ENCODE measurements at regions not wholly inside any gene's neighbourhood (a gene's known extent, or its start where the extent isn't known, plus 50 kb on each side); places are given as distances from the start of the nearest gene placed in this dataset.

DNA sequence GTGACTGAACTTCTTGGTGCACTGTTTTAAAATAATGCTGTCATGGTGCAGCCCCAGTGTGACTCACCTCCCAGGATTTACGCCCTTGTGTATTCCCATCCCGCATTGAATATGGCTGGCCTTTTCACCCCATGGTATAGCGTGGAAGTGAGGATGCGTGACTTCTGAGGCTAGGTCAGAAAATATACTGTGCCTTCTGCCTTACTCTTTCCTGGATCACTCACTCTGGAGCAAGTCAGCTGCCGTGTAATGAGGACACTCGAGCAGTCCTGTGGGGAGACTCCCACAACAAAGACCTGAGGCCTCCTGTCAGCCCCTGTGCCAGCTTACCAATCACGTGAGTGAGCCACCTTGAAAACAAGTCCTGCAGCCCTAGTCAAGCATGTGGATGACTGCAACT, 471.9 kb upstream of the KIRREL3 start:
- TF ChIP-seq ZFP3 (CRISPR knock-in tag; IDR thresholded peaks at IDR 0.05), result no peak
- no peak for TF ChIP-seq CSDC2 (CRISPR knock-in tag; IDR thresholded peaks at IDR 0.05)
- no peak for TF ChIP-seq OSR1 (CRISPR knock-in tag; IDR thresholded peaks at IDR 0.05)
- TF ChIP-seq ZNF70 (CRISPR knock-in tag; IDR thresholded peaks at IDR 0.05), result no peak
- no peak for TF ChIP-seq RARB (CRISPR knock-in tag; IDR thresholded peaks at IDR 0.05)
- TF ChIP-seq, protein P1, sequence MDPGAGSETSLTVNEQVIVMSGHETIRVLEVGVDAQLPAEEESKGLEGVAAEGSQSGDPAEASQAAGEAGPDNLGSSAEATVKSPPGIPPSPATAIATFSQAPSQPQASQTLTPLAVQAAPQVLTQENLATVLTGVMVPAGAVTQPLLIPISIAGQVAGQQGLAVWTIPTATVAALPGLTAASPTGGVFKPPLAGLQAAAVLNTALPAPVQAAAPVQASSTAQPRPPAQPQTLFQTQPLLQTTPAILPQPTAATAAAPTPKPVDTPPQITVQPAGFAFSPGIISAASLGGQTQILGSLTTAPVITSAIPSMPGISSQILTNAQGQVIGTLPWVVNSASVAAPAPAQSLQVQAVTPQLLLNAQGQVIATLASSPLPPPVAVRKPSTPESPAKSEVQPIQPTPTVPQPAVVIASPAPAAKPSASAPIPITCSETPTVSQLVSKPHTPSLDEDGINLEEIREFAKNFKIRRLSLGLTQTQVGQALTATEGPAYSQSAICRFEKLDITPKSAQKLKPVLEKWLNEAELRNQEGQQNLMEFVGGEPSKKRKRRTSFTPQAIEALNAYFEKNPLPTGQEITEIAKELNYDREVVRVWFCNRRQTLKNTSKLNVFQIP (CRISPR knock-in tag; IDR thresholded peaks at IDR 0.05; ENCODE audit: borderline replicate concordance, low read depth), result no peak
- no peak for TF ChIP-seq ZC3H10 (CRISPR knock-in tag; IDR thresholded peaks at IDR 0.05)
- TF ChIP-seq, protein P2, sequence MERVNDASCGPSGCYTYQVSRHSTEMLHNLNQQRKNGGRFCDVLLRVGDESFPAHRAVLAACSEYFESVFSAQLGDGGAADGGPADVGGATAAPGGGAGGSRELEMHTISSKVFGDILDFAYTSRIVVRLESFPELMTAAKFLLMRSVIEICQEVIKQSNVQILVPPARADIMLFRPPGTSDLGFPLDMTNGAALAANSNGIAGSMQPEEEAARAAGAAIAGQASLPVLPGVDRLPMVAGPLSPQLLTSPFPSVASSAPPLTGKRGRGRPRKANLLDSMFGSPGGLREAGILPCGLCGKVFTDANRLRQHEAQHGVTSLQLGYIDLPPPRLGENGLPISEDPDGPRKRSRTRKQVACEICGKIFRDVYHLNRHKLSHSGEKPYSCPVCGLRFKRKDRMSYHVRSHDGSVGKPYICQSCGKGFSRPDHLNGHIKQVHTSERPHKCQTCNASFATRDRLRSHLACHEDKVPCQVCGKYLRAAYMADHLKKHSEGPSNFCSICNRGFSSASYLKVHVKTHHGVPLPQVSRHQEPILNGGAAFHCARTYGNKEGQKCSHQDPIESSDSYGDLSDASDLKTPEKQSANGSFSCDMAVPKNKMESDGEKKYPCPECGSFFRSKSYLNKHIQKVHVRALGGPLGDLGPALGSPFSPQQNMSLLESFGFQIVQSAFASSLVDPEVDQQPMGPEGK (CRISPR knock-in tag; IDR thresholded peaks at IDR 0.05; ENCODE audit: borderline replicate concordance), result no peak
- TF ChIP-seq, protein P3, sequence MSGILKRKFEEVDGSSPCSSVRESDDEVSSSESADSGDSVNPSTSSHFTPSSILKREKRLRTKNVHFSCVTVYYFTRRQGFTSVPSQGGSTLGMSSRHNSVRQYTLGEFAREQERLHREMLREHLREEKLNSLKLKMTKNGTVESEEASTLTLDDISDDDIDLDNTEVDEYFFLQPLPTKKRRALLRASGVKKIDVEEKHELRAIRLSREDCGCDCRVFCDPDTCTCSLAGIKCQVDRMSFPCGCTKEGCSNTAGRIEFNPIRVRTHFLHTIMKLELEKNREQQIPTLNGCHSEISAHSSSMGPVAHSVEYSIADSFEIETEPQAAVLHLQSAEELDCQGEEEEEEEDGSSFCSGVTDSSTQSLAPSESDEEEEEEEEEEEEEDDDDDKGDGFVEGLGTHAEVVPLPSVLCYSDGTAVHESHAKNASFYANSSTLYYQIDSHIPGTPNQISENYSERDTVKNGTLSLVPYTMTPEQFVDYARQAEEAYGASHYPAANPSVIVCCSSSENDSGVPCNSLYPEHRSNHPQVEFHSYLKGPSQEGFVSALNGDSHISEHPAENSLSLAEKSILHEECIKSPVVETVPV (CRISPR knock-in tag; IDR thresholded peaks at IDR 0.05), result no peak
- TF ChIP-seq ZNF565 (CRISPR knock-in tag; conservative IDR thresholded peaks at IDR 0.05; ENCODE audit: low read depth), result no peak
- TF ChIP-seq GLIS3 (CRISPR knock-in tag; IDR thresholded peaks at IDR 0.05), result no peak
- no peak for TF ChIP-seq BACH2 (CRISPR knock-in tag; IDR thresholded peaks at IDR 0.05; ENCODE audit: borderline replicate concordance)
- no peak for ATAC-seq

DNA sequence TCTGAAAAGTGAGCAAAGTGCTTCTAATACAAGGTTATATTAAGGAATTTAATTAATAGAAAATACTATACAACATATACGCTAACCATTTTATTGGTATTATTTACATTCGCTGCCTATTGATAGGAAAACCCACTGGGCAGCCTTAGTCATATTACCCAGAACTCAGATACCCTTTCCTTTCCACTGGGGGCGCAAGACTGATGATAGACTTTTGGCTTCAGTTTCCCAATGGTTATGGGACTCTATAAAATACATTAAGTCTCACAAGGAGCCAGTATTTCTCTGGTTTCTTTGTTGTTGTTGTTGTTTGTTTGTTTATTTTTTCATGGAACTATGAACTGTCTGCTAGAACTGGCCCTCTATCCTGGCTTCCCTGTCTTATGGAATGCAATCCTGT, 471.1 kb upstream of the KIRREL3 start:
- no peak for TF ChIP-seq BACH2 (CRISPR knock-in tag; IDR thresholded peaks at IDR 0.05; ENCODE audit: borderline replicate concordance)
- no peak for TF ChIP-seq CSDC2 (CRISPR knock-in tag; IDR thresholded peaks at IDR 0.05)
- no peak for TF ChIP-seq ZFP30 (CRISPR knock-in tag; IDR thresholded peaks at IDR 0.05)
- no peak for TF ChIP-seq OSR1 (CRISPR knock-in tag; IDR thresholded peaks at IDR 0.05)
- TF ChIP-seq GLIS3 (CRISPR knock-in tag; IDR thresholded peaks at IDR 0.05), result no peak
- no peak for TF ChIP-seq TCF4 (CRISPR knock-in tag; IDR thresholded peaks at IDR 0.05; ENCODE audit: borderline replicate concordance)
- TF ChIP-seq TOX (CRISPR knock-in tag; IDR thresholded peaks at IDR 0.05; ENCODE audit: borderline replicate concordance), result no peak
- TF ChIP-seq ZNF70 (CRISPR knock-in tag; IDR thresholded peaks at IDR 0.05), result no peak
- TF ChIP-seq PPARA (CRISPR knock-in tag; IDR thresholded peaks at IDR 0.05; ENCODE audit: borderline replicate concordance), result no peak
- no peak for TF ChIP-seq ZNF8 (CRISPR knock-in tag; IDR thresholded peaks at IDR 0.05)
- no peak for TF ChIP-seq RARB (CRISPR knock-in tag; IDR thresholded peaks at IDR 0.05)
- no peak for ATAC-seq

DNA sequence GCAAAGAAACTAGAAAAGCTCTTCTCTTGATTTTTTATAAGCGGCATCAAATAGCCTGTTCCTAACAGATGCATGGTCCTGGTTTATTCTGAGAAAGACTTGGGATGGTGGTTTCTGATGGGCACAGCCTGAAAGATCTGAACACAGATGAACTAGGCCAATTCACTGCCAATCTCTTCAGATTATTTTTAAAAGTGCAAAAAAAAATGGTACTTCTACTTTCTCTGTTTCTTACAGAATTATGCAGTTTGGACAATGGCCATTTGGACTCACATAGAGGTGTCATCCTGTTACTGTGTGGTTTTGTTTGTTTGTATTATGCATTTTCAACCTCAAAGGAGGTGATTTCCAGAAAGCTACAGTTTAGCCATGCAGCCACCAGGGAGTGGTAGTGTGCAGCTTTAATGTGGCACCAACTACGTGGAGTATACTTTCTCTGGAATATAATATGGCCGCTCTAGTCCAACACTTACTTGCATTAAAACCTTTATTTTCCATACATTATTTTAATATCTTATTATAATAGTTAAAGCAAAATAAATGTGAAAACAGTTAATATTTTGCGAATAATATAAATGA, 469.8 kb upstream of the KIRREL3 start:
- ATAC-seq, result no peak
- TF ChIP-seq ZNF70 (CRISPR knock-in tag; IDR thresholded peaks at IDR 0.05) (no peak), SNAI2 (CRISPR knock-in tag; IDR thresholded peaks at IDR 0.05) (no peak), RARB (CRISPR knock-in tag; IDR thresholded peaks at IDR 0.05) (no peak), BACH2 (CRISPR knock-in tag; IDR thresholded peaks at IDR 0.05; ENCODE audit: borderline replicate concordance) (no peak), CSDC2 (CRISPR knock-in tag; IDR thresholded peaks at IDR 0.05) (no peak), GLIS3 (CRISPR knock-in tag; IDR thresholded peaks at IDR 0.05) (no peak), ZNF565 (CRISPR knock-in tag; conservative IDR thresholded peaks at IDR 0.05; ENCODE audit: low read depth) (no peak), ZC3H10 (CRISPR knock-in tag; IDR thresholded peaks at IDR 0.05) (no peak), ZNF8 (CRISPR knock-in tag; IDR thresholded peaks at IDR 0.05) (no peak), ARNTL (CRISPR knock-in tag; IDR thresholded peaks at IDR 0.05; ENCODE audit: borderline replicate concordance, low read depth) (no peak)
- TF ChIP-seq, protein P1 (CRISPR knock-in tag; IDR thresholded peaks at IDR 0.05; ENCODE audit: borderline replicate concordance, low read depth), result no peak
- TF ChIP-seq, protein P2 (CRISPR knock-in tag; IDR thresholded peaks at IDR 0.05; ENCODE audit: borderline replicate concordance), result no peak
- TF ChIP-seq, protein P3 (CRISPR knock-in tag; IDR thresholded peaks at IDR 0.05), result no peak
